ENCODE measurements at regions not wholly inside any gene's neighbourhood (a gene's known extent, or its start where the extent isn't known, plus 50 kb on each side); places are given as distances from the start of the nearest gene placed in this dataset.
"Not testable (repeated sequence)": the region's sequence is repeated elsewhere in the genome, so short reads cannot be mapped to it uniquely, and the experiment has no call there.

- TF ChIP-seq CTCF (IDR thresholded peaks at IDR 0.05): no peak
- ATAC-seq (no peak), DNase-seq (no peak)
- no peaks in the 10 kb centered on the region for H3K4me1 ChIP-seq
- H3K9me3 ChIP-seq: no peaks in the 10 kb centered on the region
- peaks cover 0 to 75% (median 44%) of the 10 kb centered on the region in 7 donors for H3K27me3 ChIP-seq
- 62 to 67% methylated on average over 19 of the region's 19 CpGs for WGBS, 2 donors
- H3K36me3 ChIP-seq: no peaks in the 10 kb centered on the region
- H3K27ac ChIP-seq: no peak overlapping the region
- intact Hi-C loops (cut with DNase I): no loop called here
- no peak overlapping the region for H3K4me3 ChIP-seq
These were observed 250.8 kb downstream of the FOXD2 start for GRCh38 chr1:47688461-47689296.

- peaks cover 0 to 71% (median 45%) of the 10 kb centered on the region in 7 donors for H3K27me3 ChIP-seq
These were observed 252.1 kb downstream of the FOXD2 start for GRCh38 chr1:47689894-47690293.

GRCh38 chr1:47690341-47691250 lies 252.8 kb downstream of the FOXD2 start:
- 72 to 74% methylated on average over 15 of the region's 15 CpGs for WGBS, 2 donors
- no peak for DNase-seq

More at GRCh38 chr1:47689894-47690293, 252.1 kb downstream of the FOXD2 start:
- no peaks in the 10 kb centered on the region for H3K9me3 ChIP-seq
- no peaks in the 10 kb centered on the region for H3K4me1 ChIP-seq
- H3K36me3 ChIP-seq: no peaks in the 10 kb centered on the region
- no peak for TF ChIP-seq CTCF (IDR thresholded peaks at IDR 0.05)
- WGBS, 2 donors: 80 to 82% methylated on average over 11 of the region's 11 CpGs
- H3K4me3 ChIP-seq: no peak overlapping the region
- ATAC-seq (no peak), DNase-seq (no peak)
- H3K27ac ChIP-seq: no peak overlapping the region
- intact Hi-C loops (cut with DNase I): no loop called here

GRCh38 chr1:47691293-47691692 lies 253.4 kb downstream of the FOXD2 start:
- peaks cover 0 to 68% (median 45%) of the 10 kb centered on the region in 7 donors for H3K27me3 ChIP-seq
- H3K27ac ChIP-seq; ATAC-seq; H3K9me3 ChIP-seq; H3K4me1 ChIP-seq; H3K4me3 ChIP-seq; DNase-seq; H3K36me3 ChIP-seq; intact Hi-C loops (cut with DNase I): not testable (repeated sequence)
- 88 to 97% methylated on average over 4 of the region's 4 CpGs for whole genome bisulfite sequencing, 2 donors

More at GRCh38 chr1:47690341-47691250, 252.8 kb downstream of the FOXD2 start:
- Histone ChIP-seq H3K27ac (no peak overlapping the region), H3K9me3 (no peaks in the 10 kb centered on the region), H3K4me1 (no peaks in the 10 kb centered on the region), H3K4me3 (no peak overlapping the region), H3K27me3 (peaks cover 0 to 68% (median 45%) of the 10 kb centered on the region in 7 donors), H3K36me3 (no peaks in the 10 kb centered on the region)
- no peak for TF ChIP-seq CTCF (IDR thresholded peaks at IDR 0.05)
- ATAC-seq: no peak
- intact Hi-C loops (cut with DNase I): no loop called here

Data from heart right ventricle (tissue), 16 donors.